Keratinocyte (primary cell): ENCODE measurements at regions not wholly inside any gene's neighbourhood (a gene's known extent, or its start where the extent isn't known, plus 50 kb on each side); places are given as distances from the start of the nearest gene placed in this dataset.

Experiments
- DNase-seq: peaks from one replicate; pipeline ENCODE4 v3.0.0-alpha.2; 2011; ENCODE audit warnings: low read depth, missing footprints, low spot score
- FAIRE-seq: peaks from 2 replicates; lab custom pipeline; 2011; peaks lifted over from hg19 to GRCh38; lab: Jason Lieb, UNC
- H2AFZ ChIP-seq: 2 replicates; pipeline ENCODE4 v1.6.0; 2012; ENCODE audit warnings: low read length, control low read depth, inconsistent platforms; ENCODE audit not compliant: control insufficient read depth
- H3K27ac ChIP-seq: 2 replicates; pipeline ENCODE4 v1.5.1; 2011; ENCODE audit warnings: low read length; ENCODE audit not compliant: control insufficient read depth, insufficient read depth
- H3K27me3 ChIP-seq: 3 replicates; pipeline ENCODE4 v1.6.0; 2011; ENCODE audit warnings: low read length; ENCODE audit not compliant: control insufficient read depth, insufficient read depth; ENCODE audit errors: extremely low read depth
- H3K36me3 ChIP-seq, 2 experiments: 2 replicates in 1 of 2; 3 replicates in 1 of 2; pipeline ENCODE4 v1.5.1; 2011; ENCODE audit warnings: low read length in 2 of 2, mild to moderate bottlenecking in 1 of 2; ENCODE audit not compliant: control insufficient read depth in 2 of 2, insufficient read depth in 2 of 2; ENCODE audit errors: extremely low read depth in 1 of 2
- H3K4me1 ChIP-seq: 3 replicates; pipeline ENCODE4 v1.5.1; 2011; ENCODE audit warnings: low read length; ENCODE audit not compliant: control insufficient read depth, insufficient read depth; ENCODE audit errors: extremely low read depth
- H3K4me2 ChIP-seq: 3 replicates; pipeline ENCODE4 v1.6.0; 2011; ENCODE audit warnings: low read depth, low read length; ENCODE audit not compliant: control insufficient read depth, insufficient read depth; ENCODE audit errors: extremely low read depth
- H3K4me3 ChIP-seq, 3 experiments: fragments of 200-600 bp in 1 of 3; sonication (generic) in 1 of 3; 2 replicates in 2 of 3; 3 replicates in 1 of 3; pipeline ENCODE4 v1.5.1; 2011 to 2016; ENCODE audit warnings: low read length in 3 of 3, mild to moderate bottlenecking in 3 of 3, control low read depth in 2 of 3, inconsistent platforms in 1 of 3, low read depth in 1 of 3, mixed read lengths in 1 of 3, mixed run types in 1 of 3, moderate library complexity in 1 of 3; ENCODE audit not compliant: control insufficient read depth in 2 of 3, insufficient read depth in 2 of 3; ENCODE audit errors: extremely low read depth in 1 of 3
- H3K79me2 ChIP-seq: 2 replicates; pipeline ENCODE4 v1.6.0; 2012; ENCODE audit warnings: low read length; ENCODE audit not compliant: control insufficient read depth, insufficient read depth
- H3K9ac ChIP-seq: 3 replicates; pipeline ENCODE4 v1.6.0; 2011; ENCODE audit warnings: low read length; ENCODE audit not compliant: control insufficient read depth, insufficient read depth; ENCODE audit errors: extremely low read depth
- H3K9me1 ChIP-seq: 3 replicates; pipeline ENCODE4 v1.6.0; 2011; ENCODE audit warnings: low read length; ENCODE audit not compliant: control insufficient read depth, insufficient read depth; ENCODE audit errors: extremely low read depth
- H3K9me3 ChIP-seq: 2 replicates; pipeline ENCODE4 v1.5.1; 2012; ENCODE audit warnings: low read depth, low read length; ENCODE audit not compliant: control insufficient read depth
- H4K20me1 ChIP-seq: 3 replicates; pipeline ENCODE4 v1.6.0; 2011; ENCODE audit warnings: low read length; ENCODE audit not compliant: control insufficient read depth, insufficient read depth; ENCODE audit errors: extremely low read depth
- CTCF ChIP-seq, 3 experiments: IDR thresholded peaks in 1 of 3; conservative IDR thresholded peaks in 1 of 3; optimal IDR thresholded peaks in 1 of 3; 2 replicates in 2 of 3; 3 replicates in 1 of 3; pipeline versions ENCODE3 to v1.5.1; 2011; ENCODE audit warnings: low read length in 3 of 3, mild to moderate bottlenecking in 3 of 3, moderate library complexity in 2 of 3, control low read depth in 1 of 3, inconsistent platforms in 1 of 3; ENCODE audit not compliant: insufficient read depth in 2 of 3; ENCODE audit errors: extremely low read depth in 1 of 3
- EZH2 ChIP-seq: IDR thresholded peaks from one replicate; pipeline ENCODE4 v1.6.1; 2012; ENCODE audit warnings: inconsistent platforms, mild to moderate bottlenecking, low read length, moderate library complexity
- dilution Hi-C: fragments of 300-500 bp; cut with MboI; formaldehyde crosslinking; loops from one replicate; pipeline ENCODE4 v1.7.0; 2020; ENCODE audit warnings: low sequenced_read_pairs; ENCODE audit not compliant: extremely low pct_ligation_motif_present

- H3K9me3 ChIP-seq: no peaks in the 10 kb centered on the region
- H3K9me1 ChIP-seq: no peaks in the 10 kb centered on the region
- H3K4me3 ChIP-seq: no peak overlapping the region
- dilution Hi-C loops: no loop called here
- FAIRE-seq (no peak), DNase-seq (no peak)
- H3K27me3 ChIP-seq: peaks cover 3% of the 10 kb centered on the region
- no peak overlapping the region for H2AFZ ChIP-seq
- H3K79me2 ChIP-seq: no peaks in the 10 kb centered on the region
- no peak for TF ChIP-seq CTCF (optimal IDR thresholded peaks at IDR 0.05 in 1 of 3, IDR thresholded peaks at IDR 0.05 in 1 of 3, conservative IDR thresholded peaks at IDR 0.05 in 1 of 3; ENCODE audit: extremely low read depth in 1 of 3, insufficient read depth in 2 of 3, low read length in 3 of 3)
- no peaks in the 10 kb centered on the region for H3K36me3 ChIP-seq
- H3K9ac ChIP-seq: no peak overlapping the region
- no peak overlapping the region for H3K27ac ChIP-seq
- no peaks in the 10 kb centered on the region for H4K20me1 ChIP-seq
- no peak overlapping the region for H3K4me2 ChIP-seq
- no peaks in the 10 kb centered on the region for H3K4me1 ChIP-seq
Observed at GRCh38 chr9:91085517-91086291, 276.0 kb downstream of the AUH start.

GRCh38 chr9:91086657-91087461, 274.9 kb downstream of the AUH start:
- Histone ChIP-seq H2AFZ (no peak overlapping the region), H3K4me1 (no peaks in the 10 kb centered on the region), H3K9me3 (no peaks in the 10 kb centered on the region), H3K79me2 (no peaks in the 10 kb centered on the region), H3K27ac (no peak overlapping the region), H3K9ac (no peak overlapping the region), H3K4me3 (no peak overlapping the region), H3K9me1 (no peaks in the 10 kb centered on the region), H3K4me2 (no peak overlapping the region), H3K36me3 (no peaks in the 10 kb centered on the region), H3K27me3 (peaks cover 3% of the 10 kb centered on the region), H4K20me1 (no peaks in the 10 kb centered on the region)
- no peak for FAIRE-seq
- dilution Hi-C loops: no loop called here
- TF ChIP-seq EZH2 (no peak), CTCF (optimal IDR thresholded peaks at IDR 0.05 in 1 of 3, IDR thresholded peaks at IDR 0.05 in 1 of 3, conservative IDR thresholded peaks at IDR 0.05 in 1 of 3; ENCODE audit: extremely low read depth in 1 of 3, insufficient read depth in 2 of 3, low read length in 3 of 3) (no peak)
- DNase-seq: no peak
